Suprapubic skin (tissue), 4 donors: ENCODE measurements at regions not wholly inside any gene's neighbourhood (a gene's known extent, or its start where the extent isn't known, plus 50 kb on each side); places are given as distances from the start of the nearest gene placed in this dataset.
"Not testable (repeated sequence)": the region's sequence is repeated elsewhere in the genome, so short reads cannot be mapped to it uniquely, and the experiment has no call there.

Experiments
- DNase-seq, 2 donors: peaks; one replicate each; pipeline ENCODE4 v3.0.0-alpha.2; 2019; ENCODE audit warnings: low spot score in 2 of 2
- H3K27ac ChIP-seq: fragments of 200-600 bp; sonication (generic); one replicate; pipeline ENCODE4 v1.5.1; 2019
- H3K27me3 ChIP-seq: fragments of 200-600 bp; sonication (generic); one replicate; pipeline ENCODE4 v1.5.1; 2019
- H3K36me3 ChIP-seq: fragments of 200-600 bp; sonication (generic); one replicate; pipeline ENCODE4 v1.5.1; 2019
- H3K4me1 ChIP-seq: fragments of 200-600 bp; sonication (generic); one replicate; pipeline ENCODE4 v1.5.1; 2019
- H3K4me3 ChIP-seq: fragments of 200-600 bp; sonication (generic); one replicate; pipeline ENCODE4 v1.5.1; 2019; ENCODE audit warnings: mild to moderate bottlenecking
- H3K9me3 ChIP-seq: fragments of 200-600 bp; sonication (generic); one replicate; pipeline ENCODE4 v1.5.1; 2019
- CTCF ChIP-seq, 2 donors: fragments of 200-600 bp in 1 of 2; fragments of 450-650 bp in 1 of 2; sonication (generic) in 1 of 2; IDR thresholded peaks; one replicate each; pipeline ENCODE4 v1.5.1; 2016 to 2019; ENCODE audit warnings: antibody characterized with exemption in 2 of 2, mild to moderate bottlenecking in 1 of 2, moderate library complexity in 1 of 2
- EP300 ChIP-seq: sonication (generic); formaldehyde crosslinking; IDR thresholded peaks from one replicate; pipeline ENCODE4 v1.6.1; 2017; ENCODE audit warnings: antibody characterized with exemption
- POLR2A ChIP-seq, 2 donors: fragments of 450-650 bp; IDR thresholded peaks; one replicate each; pipeline ENCODE4 v1.6.1; 2017; ENCODE audit warnings: antibody characterized with exemption in 2 of 2, mild to moderate bottlenecking in 2 of 2, moderate library complexity in 2 of 2
- POLR2AphosphoS5 ChIP-seq, 3 donors: sonication (generic); formaldehyde crosslinking; IDR thresholded peaks; one replicate each; pipeline ENCODE4 v1.6.1; 2017; ENCODE audit warnings: antibody characterized with exemption in 3 of 3
- WGBS: methylation state at CpG from one replicate; pipeline ENCODE4 v1.1.5; 2018; 5-methylcytosine and 5-hydroxymethylcytosine counted together

DNA sequence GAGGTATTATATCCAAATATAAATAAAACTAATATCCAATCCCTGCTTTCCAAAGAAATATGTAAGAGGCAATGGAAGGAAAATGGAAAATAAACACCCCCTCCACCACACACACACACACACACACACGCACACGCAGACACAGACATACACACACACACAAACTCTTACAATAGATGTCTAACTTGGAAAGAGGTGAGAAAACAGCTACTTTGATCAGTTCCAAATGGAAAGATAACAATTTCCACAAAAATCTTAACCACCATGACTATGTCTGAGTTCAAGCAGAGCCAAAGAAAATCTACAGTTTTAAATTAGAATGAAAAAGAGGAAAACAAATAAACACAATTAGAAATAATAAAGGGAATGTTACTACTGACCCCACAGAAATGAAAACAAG, 285.3 kb upstream of the TGFBR2 start:
- Histone ChIP-seq H3K27ac (no peak overlapping the region), H3K9me3 (no peaks in the 10 kb centered on the region), H3K4me1 (no peaks in the 10 kb centered on the region), H3K27me3 (no peaks in the 10 kb centered on the region), H3K4me3 (no peak overlapping the region), H3K36me3 (no peaks in the 10 kb centered on the region)
- WGBS, result 95% methylated on average over 2 of the region's 2 CpGs
- DNase-seq, result no peak
- TF ChIP-seq EP300 (no peak), CTCF (IDR thresholded peaks at IDR 0.05) (no peak), POLR2A (IDR thresholded peaks at IDR 0.05) (no peak), POLR2AphosphoS5 (IDR thresholded peaks at IDR 0.05) (no peak)

DNA sequence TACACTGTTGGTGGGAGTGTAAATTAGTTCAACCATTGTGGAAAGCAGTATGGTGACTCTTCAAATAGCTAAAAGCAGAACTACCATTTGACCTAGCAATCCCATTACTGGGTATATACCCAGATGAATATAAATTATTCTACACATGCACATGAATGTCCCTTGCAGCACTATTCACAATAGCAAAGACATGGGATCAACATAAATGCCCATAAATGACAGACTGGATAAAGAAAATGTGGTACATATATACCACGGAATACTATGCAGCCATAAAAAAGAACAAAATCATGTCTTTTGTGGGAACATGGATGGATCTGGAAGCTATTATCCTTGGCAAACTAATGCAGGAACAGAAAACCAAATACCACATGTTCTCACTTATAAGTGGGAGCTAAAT, 282.8 kb upstream of the TGFBR2 start:
- not testable (repeated sequence) for H3K36me3 ChIP-seq, H3K27ac ChIP-seq, DNase-seq, H3K27me3 ChIP-seq, H3K4me3 ChIP-seq, H3K4me1 ChIP-seq, H3K9me3 ChIP-seq
- 87% methylated on average over 1 of the region's 1 CpG for WGBS

DNA sequence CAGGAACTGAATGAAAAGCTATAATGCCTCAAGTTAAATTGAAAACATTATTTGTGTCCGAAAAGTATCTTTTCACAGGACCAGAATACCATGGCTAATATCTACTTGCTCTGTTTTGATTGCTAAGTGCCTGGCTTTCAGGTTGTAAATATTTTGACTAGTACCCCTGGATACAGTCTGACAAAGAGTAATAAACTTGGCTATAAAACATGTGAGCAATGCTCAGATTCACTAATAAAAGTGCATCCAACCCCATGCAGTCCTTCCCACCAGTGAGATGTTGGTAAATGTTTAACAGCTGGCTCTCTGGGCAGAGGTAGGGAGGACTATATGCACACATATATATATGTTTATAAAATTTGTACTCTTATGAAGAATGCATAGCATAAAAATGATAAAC, 281.8 kb upstream of the TGFBR2 start:
- 21% methylated on average over 1 of the region's 1 CpG for WGBS
- DNase-seq, result no peak
- H3K9me3 ChIP-seq, result no peaks in the 10 kb centered on the region
- TF ChIP-seq POLR2AphosphoS5 (IDR thresholded peaks at IDR 0.05) (no peak), POLR2A (IDR thresholded peaks at IDR 0.05) (no peak), EP300 (no peak), CTCF (IDR thresholded peaks at IDR 0.05) (no peak)
- no peaks in the 10 kb centered on the region for H3K4me1 ChIP-seq
- H3K36me3 ChIP-seq, result no peaks in the 10 kb centered on the region
- no peak overlapping the region for H3K4me3 ChIP-seq
- H3K27ac ChIP-seq, result no peak overlapping the region
- H3K27me3 ChIP-seq, result no peaks in the 10 kb centered on the region

DNA sequence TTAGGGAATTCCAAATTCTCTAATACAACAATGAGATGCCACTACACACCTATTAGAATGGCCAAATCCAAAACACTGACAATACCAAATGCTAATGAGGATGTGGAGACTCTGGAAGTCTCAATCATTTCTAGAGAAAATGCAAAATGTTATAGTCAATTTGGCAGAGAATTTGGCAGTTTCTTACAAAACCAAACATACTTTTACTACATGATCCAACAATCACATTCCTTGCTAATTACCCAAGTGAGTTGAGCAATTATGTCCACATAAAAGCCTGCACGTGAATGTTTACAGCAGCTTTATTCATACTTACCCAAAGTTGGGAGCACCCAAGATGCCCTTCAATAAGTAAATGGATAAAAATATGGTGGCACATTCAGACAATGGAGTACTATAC, 278.4 kb upstream of the TGFBR2 start:
- not testable (repeated sequence) for H3K9me3 ChIP-seq, H3K27ac ChIP-seq, H3K4me3 ChIP-seq, H3K4me1 ChIP-seq, H3K27me3 ChIP-seq, H3K36me3 ChIP-seq, DNase-seq
- 50% methylated on average over 1 of the region's 1 CpG for WGBS

- not testable (repeated sequence) for H3K27ac ChIP-seq, H3K9me3 ChIP-seq, H3K4me1 ChIP-seq, DNase-seq, H3K4me3 ChIP-seq, H3K27me3 ChIP-seq, H3K36me3 ChIP-seq
- WGBS, result 96% methylated on average over 2 of the region's 2 CpGs
Measured at GRCh38 chr3:30328935-30329334, 277.5 kb upstream of the TGFBR2 start.

GRCh38 chr3:30331519-30331918, 274.9 kb upstream of the TGFBR2 start:
- DNase-seq, result no peak
- Histone ChIP-seq H3K36me3 (no peaks in the 10 kb centered on the region), H3K27me3 (no peaks in the 10 kb centered on the region), H3K9me3 (no peaks in the 10 kb centered on the region), H3K4me3 (no peak overlapping the region), H3K27ac (no peak overlapping the region), H3K4me1 (peaks cover 9% of the 10 kb centered on the region)
- WGBS, result 44% methylated on average over 2 of the region's 2 CpGs
- TF ChIP-seq CTCF (IDR thresholded peaks at IDR 0.05) (no peak), POLR2AphosphoS5 (IDR thresholded peaks at IDR 0.05) (no peak), POLR2A (IDR thresholded peaks at IDR 0.05) (no peak), EP300 (no peak)

DNA sequence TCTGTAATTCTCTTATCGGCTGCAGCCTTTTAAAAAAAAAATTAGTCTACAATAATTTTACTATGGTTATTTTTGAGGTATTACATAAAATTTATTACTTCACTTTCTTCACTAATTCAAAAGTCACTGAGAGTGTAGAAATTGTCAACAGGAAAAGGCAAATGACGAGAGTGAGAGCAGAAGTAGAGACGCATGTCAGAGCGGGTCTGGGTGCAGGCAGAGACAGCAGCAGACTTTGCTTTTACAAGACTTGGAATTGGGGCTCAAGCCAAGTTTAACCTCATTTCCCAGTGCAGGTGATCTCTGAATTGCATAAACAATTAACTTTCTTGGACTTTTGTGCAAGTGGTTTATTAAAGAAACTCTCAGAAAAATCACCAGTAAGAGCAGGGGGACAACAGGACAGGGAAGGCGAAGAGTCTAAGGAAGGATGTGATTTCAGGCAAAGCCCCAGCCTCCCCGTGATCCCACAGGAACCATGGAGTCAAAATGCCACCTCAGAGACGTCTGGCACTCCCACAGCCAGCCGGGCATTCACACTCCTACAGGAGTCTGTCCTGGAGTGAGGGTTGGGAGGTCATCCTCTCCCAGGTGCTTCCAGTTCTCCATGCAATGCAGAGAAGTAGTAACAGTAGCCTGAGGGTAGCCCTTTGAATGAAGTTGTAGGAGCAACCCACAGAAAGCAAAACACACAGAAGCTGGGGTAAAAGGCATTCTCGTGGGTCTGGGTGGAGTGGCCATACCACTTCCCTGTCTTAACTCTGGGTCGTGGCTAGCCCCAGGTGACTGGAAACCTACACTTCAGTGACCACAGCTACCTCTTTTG, 274.0 kb upstream of the TGFBR2 start:
- H3K27ac ChIP-seq, result no peak overlapping the region
- no peak for DNase-seq
- H3K9me3 ChIP-seq, result no peaks in the 10 kb centered on the region
- peaks cover 9% of the 10 kb centered on the region for H3K4me1 ChIP-seq
- H3K36me3 ChIP-seq, result no peaks in the 10 kb centered on the region
- TF ChIP-seq CTCF (IDR thresholded peaks at IDR 0.05), result no peak
- no peak for TF ChIP-seq POLR2AphosphoS5 (IDR thresholded peaks at IDR 0.05)
- no peak for TF ChIP-seq POLR2A (IDR thresholded peaks at IDR 0.05)
- TF ChIP-seq EP300, result no peak
- 53% methylated on average over 10 of the region's 10 CpGs for WGBS
- no peaks in the 10 kb centered on the region for H3K27me3 ChIP-seq
- no peak overlapping the region for H3K4me3 ChIP-seq
